Hepatocyte (in vitro differentiated cells): ENCODE measurements at regions not wholly inside any gene's neighbourhood (a gene's known extent, or its start where the extent isn't known, plus 50 kb on each side); places are given as distances from the start of the nearest gene placed in this dataset.

Experiments used
- CTCF ChIP-seq: fragments of 200-600 bp; sonication (generic); IDR thresholded peaks from 2 replicates; pipeline ENCODE4 v1.5.1; 2016; ENCODE audit warnings: antibody characterized with exemption, mild to moderate bottlenecking; ENCODE audit not compliant: poor library complexity
- EZH2 ChIP-seq: fragments of 200-600 bp; sonication (generic); IDR thresholded peaks from 2 replicates; pipeline ENCODE4 v1.6.1; 2016; ENCODE audit warnings: antibody characterized with exemption, mild to moderate bottlenecking, borderline replicate concordance

- TF ChIP-seq CTCF (no peak), EZH2 (no peak)
Observed at GRCh38 chr18:61154866-61155265, 178.4 kb upstream of the CDH20 start.
